GM12878 (cell line): ENCODE measurements at regions not wholly inside any gene's neighbourhood (a gene's known extent, or its start where the extent isn't known, plus 50 kb on each side); places are given as distances from the start of the nearest gene placed in this dataset.
"Not testable (repeated sequence)": the region's sequence is repeated elsewhere in the genome, so short reads cannot be mapped to it uniquely, and the experiment has no call there.

Source experiments
- ATF2 ChIP-seq: IDR thresholded peaks from 2 replicates; pipeline ENCODE4 v1.6.1; 2012; ENCODE audit warnings: low read length, inconsistent platforms
- CREM ChIP-seq: IDR thresholded peaks from 2 replicates; pipeline ENCODE4 v1.6.1; 2014; ENCODE audit warnings: antibody characterized with exemption, low read depth
- EP300 ChIP-seq, 2 experiments: fragments of 150-350 bp in 1 of 2; IDR thresholded peaks; 2 replicates each; pipeline ENCODE4 v1.6.1; 2011 to 2012; ENCODE audit warnings: low read depth in 2 of 2, low read length in 2 of 2, borderline replicate concordance in 1 of 2, improper control_type of control experiment in 1 of 2, inconsistent platforms in 1 of 2; ENCODE audit not compliant: control insufficient read depth in 1 of 2
- GATAD2B ChIP-seq: fragments of 450-650 bp; conservative IDR thresholded peaks from 2 replicates; pipeline ENCODE4 v1.6.1; 2017; ENCODE audit warnings: low read depth, mild to moderate bottlenecking, moderate library complexity
- KDM1A ChIP-seq: fragments of 200-600 bp; sonication (generic); IDR thresholded peaks from 2 replicates; pipeline ENCODE4 v1.6.1; 2016; ENCODE audit warnings: borderline replicate concordance
- NFYB ChIP-seq: IDR thresholded peaks from 2 replicates; pipeline ENCODE4 v1.6.1; 2011; ENCODE audit warnings: low read depth, mild to moderate bottlenecking, low read length, improper control_type of control experiment, moderate library complexity; ENCODE audit not compliant: insufficient read depth
- NRF1 ChIP-seq: conservative IDR thresholded peaks from 2 replicates; pipeline ENCODE4 v1.6.1; 2011; ENCODE audit warnings: mild to moderate bottlenecking, low read depth, low read length, improper control_type of control experiment
- RELA ChIP-seq: fragments of 450-650 bp; IDR thresholded peaks from 2 replicates; pipeline ENCODE4 v1.8.0; 2014; ENCODE audit warnings: borderline replicate concordance; ENCODE audit not compliant: partially characterized antibody
- SMC3 ChIP-seq: IDR thresholded peaks from 2 replicates; pipeline ENCODE4 v1.6.1; 2011; ENCODE audit warnings: low read length, improper control_type of control experiment, borderline replicate concordance
- TCF7 ChIP-seq: IDR thresholded peaks from 2 replicates; pipeline ENCODE4 v1.6.1; 2014; ENCODE audit warnings: antibody characterized with exemption, borderline replicate concordance
- YY1 ChIP-seq: IDR thresholded peaks from 2 replicates; pipeline ENCODE4 v1.6.1; 2011; ENCODE audit warnings: low read depth, mild to moderate bottlenecking, low read length

- TF ChIP-seq KDM1A; NFYB; YY1; EP300 (IDR thresholded peaks at IDR 0.05; ENCODE audit: borderline replicate concordance in 1 of 2, control insufficient read depth in 1 of 2, low read depth in 2 of 2, low read length in 2 of 2); RELA; GATAD2B; SMC3; CREM; ATF2; NRF1; TCF7: not testable (repeated sequence)
Measured at GRCh38 chr2:87956613-87957012, 59.7 kb downstream of the RNU2-63P start.
